Muscle layer of colon (tissue), 2 donors: ENCODE measurements at regions not wholly inside any gene's neighbourhood (a gene's known extent, or its start where the extent isn't known, plus 50 kb on each side); places are given as distances from the start of the nearest gene placed in this dataset.

ENCODE experiments used
- H3K27ac ChIP-seq: one replicate; pipeline ENCODE4 v1.7.0; 2013; ENCODE audit warnings: low read depth, mild to moderate bottlenecking, low read length, moderate library complexity
- H3K27me3 ChIP-seq, 2 donors: one replicate each; pipeline ENCODE4 v1.7.0; 2013; ENCODE audit warnings: low read length in 2 of 2, mild to moderate bottlenecking in 2 of 2; ENCODE audit not compliant: insufficient read depth in 2 of 2, control insufficient read depth in 1 of 2
- H3K36me3 ChIP-seq: one replicate; pipeline ENCODE4 v1.7.0; 2013; ENCODE audit warnings: mild to moderate bottlenecking, low read length; ENCODE audit not compliant: insufficient read depth
- H3K4me1 ChIP-seq: one replicate; pipeline ENCODE4 v1.7.0; 2013; ENCODE audit warnings: mild to moderate bottlenecking, low read length; ENCODE audit not compliant: insufficient read depth
- H3K4me3 ChIP-seq, 2 donors: one replicate each; pipeline ENCODE4 v1.7.0; 2013; ENCODE audit warnings: low read length in 2 of 2, low read depth in 1 of 2, mild to moderate bottlenecking in 1 of 2, moderate library complexity in 1 of 2
- H3K9ac ChIP-seq: one replicate; pipeline ENCODE4 v1.7.0; 2013; ENCODE audit warnings: low read length
- H3K9me3 ChIP-seq: one replicate; pipeline ENCODE4 v1.7.0; 2013; ENCODE audit warnings: mild to moderate bottlenecking, low read length
- donor health status: abdominal sarcoma.
- donor health status: Adenocarcinoma of cecum.

- Histone ChIP-seq H3K9ac (no peak overlapping the region), H3K27ac (no peak overlapping the region), H3K9me3 (no peaks in the 10 kb centered on the region), H3K27me3 (no peaks in the 10 kb centered on the region), H3K4me3 (no peak overlapping the region), H3K4me1 (no peaks in the 10 kb centered on the region), H3K36me3 (no peaks in the 10 kb centered on the region)
Measured at GRCh38 chr13:85535316-85536084, 263.7 kb downstream of the SLITRK6 start.

- Histone ChIP-seq H3K36me3 (no peaks in the 10 kb centered on the region), H3K27ac (no peak overlapping the region), H3K9me3 (no peaks in the 10 kb centered on the region), H3K27me3 (no peaks in the 10 kb centered on the region), H3K4me1 (no peaks in the 10 kb centered on the region), H3K4me3 (no peak overlapping the region), H3K9ac (no peak overlapping the region)
Measured at GRCh38 chr13:85533911-85534310, 265.3 kb downstream of the SLITRK6 start.

GRCh38 chr13:85529218-85529594 lies 270.0 kb downstream of the SLITRK6 start:
- no peak overlapping the region for H3K4me3 ChIP-seq
- H3K36me3 ChIP-seq, result no peaks in the 10 kb centered on the region
- no peaks in the 10 kb centered on the region for H3K4me1 ChIP-seq
- no peaks in the 10 kb centered on the region for H3K27me3 ChIP-seq
- no peak overlapping the region for H3K9ac ChIP-seq
- H3K27ac ChIP-seq, result no peak overlapping the region
- H3K9me3 ChIP-seq, result no peaks in the 10 kb centered on the region

- no peak overlapping the region for H3K4me3 ChIP-seq
- no peaks in the 10 kb centered on the region for H3K27me3 ChIP-seq
- H3K9me3 ChIP-seq, result no peaks in the 10 kb centered on the region
- H3K9ac ChIP-seq, result no peak overlapping the region
- H3K27ac ChIP-seq, result no peak overlapping the region
- no peaks in the 10 kb centered on the region for H3K36me3 ChIP-seq
- no peaks in the 10 kb centered on the region for H3K4me1 ChIP-seq
Measured at GRCh38 chr13:85528491-85529217, 270.6 kb downstream of the SLITRK6 start.

- no peaks in the 10 kb centered on the region for H3K4me1 ChIP-seq
- H3K27me3 ChIP-seq, result no peaks in the 10 kb centered on the region
- H3K9me3 ChIP-seq, result no peaks in the 10 kb centered on the region
- H3K36me3 ChIP-seq, result no peaks in the 10 kb centered on the region
- no peak overlapping the region for H3K4me3 ChIP-seq
- H3K9ac ChIP-seq, result no peak overlapping the region
- no peak overlapping the region for H3K27ac ChIP-seq
Measured at GRCh38 chr13:85527316-85527715, 271.9 kb downstream of the SLITRK6 start.

- Histone ChIP-seq H3K27ac (no peak overlapping the region), H3K36me3 (no peaks in the 10 kb centered on the region), H3K4me1 (no peaks in the 10 kb centered on the region), H3K27me3 (no peaks in the 10 kb centered on the region), H3K4me3 (no peak overlapping the region), H3K9me3 (no peaks in the 10 kb centered on the region), H3K9ac (no peak overlapping the region)
Measured at GRCh38 chr13:85525411-85525810, 273.8 kb downstream of the SLITRK6 start.

GRCh38 chr13:85521657-85522056 lies 277.6 kb downstream of the SLITRK6 start:
- no peaks in the 10 kb centered on the region for H3K36me3 ChIP-seq
- H3K9ac ChIP-seq, result no peak overlapping the region
- H3K27ac ChIP-seq, result no peak overlapping the region
- no peak overlapping the region for H3K4me3 ChIP-seq
- no peaks in the 10 kb centered on the region for H3K27me3 ChIP-seq
- no peaks in the 10 kb centered on the region for H3K9me3 ChIP-seq
- no peaks in the 10 kb centered on the region for H3K4me1 ChIP-seq

GRCh38 chr13:85520445-85520844 lies 278.8 kb downstream of the SLITRK6 start:
- Histone ChIP-seq H3K27ac (no peak overlapping the region), H3K4me3 (no peak overlapping the region), H3K9me3 (no peaks in the 10 kb centered on the region), H3K4me1 (no peaks in the 10 kb centered on the region), H3K9ac (no peak overlapping the region), H3K27me3 (no peaks in the 10 kb centered on the region), H3K36me3 (no peaks in the 10 kb centered on the region)

- Histone ChIP-seq H3K9ac (no peak overlapping the region), H3K4me1 (no peaks in the 10 kb centered on the region), H3K27ac (no peak overlapping the region), H3K36me3 (no peaks in the 10 kb centered on the region), H3K27me3 (no peaks in the 10 kb centered on the region), H3K9me3 (no peaks in the 10 kb centered on the region), H3K4me3 (no peak overlapping the region)
Measured at GRCh38 chr13:85519363-85519762, 279.9 kb downstream of the SLITRK6 start.

GRCh38 chr13:85512421-85512820 lies 286.8 kb downstream of the SLITRK6 start:
- Histone ChIP-seq H3K4me1 (peaks cover 6% of the 10 kb centered on the region), H3K27ac (no peak overlapping the region), H3K27me3 (no peaks in the 10 kb centered on the region), H3K9ac (no peak overlapping the region), H3K36me3 (no peaks in the 10 kb centered on the region), H3K4me3 (no peak overlapping the region), H3K9me3 (no peaks in the 10 kb centered on the region)

GRCh38 chr13:85509512-85509911 lies 289.7 kb downstream of the SLITRK6 start:
- Histone ChIP-seq H3K4me3 (no peak overlapping the region), H3K9me3 (no peaks in the 10 kb centered on the region), H3K27ac (no peak overlapping the region), H3K27me3 (no peaks in the 10 kb centered on the region), H3K4me1 (peaks cover 6% of the 10 kb centered on the region), H3K36me3 (no peaks in the 10 kb centered on the region), H3K9ac (no peak overlapping the region)
